PC-3 (cell line): ENCODE measurements at regions not wholly inside any gene's neighbourhood (a gene's known extent, or its start where the extent isn't known, plus 50 kb on each side); places are given as distances from the start of the nearest gene placed in this dataset.

ENCODE experiments used
- ATAC-seq: fragments of 200-7000 bp; cut with Tn5 transposase; 2 replicates; pipeline ENCODE4 v1.9.1; 2020; ENCODE audit warnings: mild to moderate bottlenecking, moderate library complexity
- BruUV-seq: library from RNA; stranded (reverse); fragments of 400-500 nt; replicated peaks from 2 replicates; lab custom pipeline; 2021; lab: Mats Ljungman, UMichigan
- CTCF ChIA-PET: fragments of 300-600 bp; sonication (Branson Sonifier 250); formaldehyde crosslinking; loops from one replicate; lab custom pipeline; 2022; ENCODE audit warnings: antibody characterized with exemption; lab: Charles Lee
- POLR2A ChIA-PET: fragments of 300-600 bp; sonication (Branson Sonifier 250); formaldehyde crosslinking; loops from one replicate; lab custom pipeline; 2022; ENCODE audit warnings: antibody characterized with exemption; ENCODE audit not compliant: unreplicated experiment; lab: Charles Lee
- DNase-seq: peaks from one replicate; pipeline ENCODE4 v3.0.0-alpha.2; 2015
- H2AFZ ChIP-seq: fragments of 300-600 bp; sonication (generic); 2 replicates; pipeline ENCODE4 v1.6.0; 2016; ENCODE audit warnings: antibody characterized with exemption, low read length
- H3F3A ChIP-seq: fragments of 300-600 bp; sonication (generic); one replicate; pipeline ENCODE4 v1.6.0; 2017; ENCODE audit warnings: antibody characterized with exemption, low read length, control low read depth, mild to moderate bottlenecking; ENCODE audit not compliant: unreplicated experiment
- H3K27ac ChIP-seq: fragments of 300-600 bp; sonication (generic); 2 replicates; pipeline ENCODE4 v1.5.1; 2016; ENCODE audit warnings: mild to moderate bottlenecking, low read length
- H3K27me3 ChIP-seq: fragments of 300-600 bp; sonication (generic); 2 replicates; pipeline ENCODE4 v1.6.1; 2016; ENCODE audit warnings: low read length, mixed read lengths
- H3K36me3 ChIP-seq: fragments of 300-600 bp; sonication (generic); 2 replicates; pipeline ENCODE4 v1.6.1; 2016; ENCODE audit warnings: low read depth, mixed run types, low read length, mixed read lengths
- H3K4me1 ChIP-seq: fragments of 300-600 bp; sonication (generic); 2 replicates; pipeline ENCODE4 v1.5.1; 2016; ENCODE audit warnings: low read length; ENCODE audit not compliant: insufficient read depth
- H3K4me2 ChIP-seq: fragments of 300-600 bp; sonication (generic); 2 replicates; pipeline ENCODE4 v1.6.0; 2016; ENCODE audit warnings: low read length
- H3K4me3 ChIP-seq: fragments of 300-600 bp; sonication (generic); 2 replicates; pipeline ENCODE4 v1.5.1; 2016; ENCODE audit warnings: mild to moderate bottlenecking, low read length, mixed read lengths
- H3K79me2 ChIP-seq: fragments of 300-600 bp; sonication (generic); 2 replicates; pipeline ENCODE4 v1.6.1; 2017; ENCODE audit warnings: low read length, mixed read lengths
- H3K9ac ChIP-seq: fragments of 300-600 bp; sonication (generic); 2 replicates; pipeline ENCODE4 v1.6.0; 2016; ENCODE audit warnings: mild to moderate bottlenecking, low read length
- H3K9me2 ChIP-seq: fragments of 300-600 bp; sonication (generic); replicated peaks from 2 replicates; pipeline ENCODE4 v1.6.1; 2016; ENCODE audit warnings: mixed run types, low read length, mixed read lengths
- H3K9me3 ChIP-seq: fragments of 300-600 bp; sonication (generic); 2 replicates; pipeline ENCODE4 v1.6.1; 2016; ENCODE audit warnings: low read length, mixed read lengths
- H4K20me1 ChIP-seq: fragments of 300-600 bp; sonication (generic); 2 replicates; pipeline ENCODE4 v1.6.1; 2016; ENCODE audit warnings: low read length, mixed read lengths
- CTCF ChIP-seq: fragments of 300-600 bp; sonication (generic); conservative IDR thresholded peaks from 2 replicates; pipeline ENCODE4 v1.5.1; 2017; ENCODE audit warnings: antibody characterized with exemption, low read depth, mild to moderate bottlenecking, low read length
- EZH2 ChIP-seq: fragments of 300-600 bp; sonication (generic); IDR thresholded peaks from one replicate; pipeline ENCODE4 v1.6.1; 2017; ENCODE audit warnings: antibody characterized with exemption, mild to moderate bottlenecking, low read length; ENCODE audit not compliant: unreplicated experiment
- EZH2phosphoT487 ChIP-seq: fragments of 300-600 bp; sonication (generic); IDR thresholded peaks from 2 replicates; pipeline ENCODE4 v1.6.1; 2018; ENCODE audit warnings: mild to moderate bottlenecking, antibody characterized with exemption, low read length, borderline replicate concordance
- intact Hi-C: fragments of 100-400 bp; cut with micrococcal nuclease; formaldehyde crosslinking; loops from 2 replicates; pipeline ENCODE4 v1.9.0; 2023

- ATAC-seq (no peak), DNase-seq (no peak)
- H3K79me2 ChIP-seq, result no peaks in the 10 kb centered on the region
- no peak overlapping the region for H2AFZ ChIP-seq
- TF ChIP-seq EZH2, result no peak
- no peak for TF ChIP-seq EZH2phosphoT487
- TF ChIP-seq CTCF, result no peak
- H3K4me3 ChIP-seq, result no peak overlapping the region
- ChIA-PET POLR2A (no interaction called here), CTCF (no interaction called here)
- H3K9ac ChIP-seq, result no peak overlapping the region
- H3K9me3 ChIP-seq, result no peaks in the 10 kb centered on the region
- no peaks in the 10 kb centered on the region for H4K20me1 ChIP-seq
- H3K4me2 ChIP-seq, result no peak overlapping the region
- BruUV-seq, result no TSS peak
- H3K9me2 ChIP-seq, result no peaks in the 10 kb centered on the region
- H3F3A ChIP-seq, result no peaks in the 10 kb centered on the region
- no peaks in the 10 kb centered on the region for H3K27me3 ChIP-seq
- H3K27ac ChIP-seq, result no peak overlapping the region
- H3K36me3 ChIP-seq, result no peaks in the 10 kb centered on the region
- no peaks in the 10 kb centered on the region for H3K4me1 ChIP-seq
- intact Hi-C loops, result no loop called here
Measured at GRCh38 chr3:39744746-39745145, 64.7 kb upstream of the MYRIP start.

GRCh38 chr3:39748002-39748401 lies 61.4 kb upstream of the MYRIP start:
- Histone ChIP-seq H3K79me2 (no peaks in the 10 kb centered on the region), H3K4me1 (no peaks in the 10 kb centered on the region), H3K36me3 (no peaks in the 10 kb centered on the region), H3K4me2 (no peak overlapping the region), H3K9ac (no peak overlapping the region), H3K9me2 (no peaks in the 10 kb centered on the region), H4K20me1 (no peaks in the 10 kb centered on the region), H2AFZ (no peak overlapping the region), H3F3A (no peaks in the 10 kb centered on the region), H3K27ac (no peak overlapping the region), H3K4me3 (no peak overlapping the region), H3K27me3 (no peaks in the 10 kb centered on the region), H3K9me3 (no peaks in the 10 kb centered on the region)
- BruUV-seq, result no TSS peak
- ATAC-seq, result no peak
- no peak for TF ChIP-seq EZH2
- no peak for TF ChIP-seq EZH2phosphoT487
- TF ChIP-seq CTCF, result no peak
- ChIA-PET POLR2A (no interaction called here), CTCF (no interaction called here)
- DNase-seq, result no peak
- intact Hi-C loops, result no loop called here

GRCh38 chr3:39748763-39749162 lies 60.6 kb upstream of the MYRIP start:
- ChIA-PET POLR2A (no interaction called here), CTCF (no interaction called here)
- Histone ChIP-seq H3K9ac (no peak overlapping the region), H3K9me2 (no peaks in the 10 kb centered on the region), H3K4me3 (no peak overlapping the region), H3K79me2 (no peaks in the 10 kb centered on the region), H4K20me1 (no peaks in the 10 kb centered on the region), H3F3A (no peaks in the 10 kb centered on the region), H2AFZ (no peak overlapping the region), H3K27ac (no peak overlapping the region), H3K9me3 (no peaks in the 10 kb centered on the region), H3K4me2 (no peak overlapping the region), H3K4me1 (no peaks in the 10 kb centered on the region), H3K36me3 (no peaks in the 10 kb centered on the region), H3K27me3 (no peaks in the 10 kb centered on the region)
- no TSS peak for BruUV-seq
- DNase-seq (no peak), ATAC-seq (no peak)
- intact Hi-C loops, result no loop called here
- TF ChIP-seq CTCF, result no peak
- TF ChIP-seq EZH2, result no peak
- TF ChIP-seq EZH2phosphoT487, result no peak
